AML-193 (cell line): ENCODE measurements at regions not wholly inside any gene's neighbourhood (a gene's known extent, or its start where the extent isn't known, plus 50 kb on each side); places are given as distances from the start of the nearest gene placed in this dataset.

Experiments used
- DNase-seq, 2 experiments: peaks; one replicate each; lab custom pipeline; 2025; lab: John Stamatoyannopoulos, UW

GRCh38 chr18:39799006-39799405, 2156.0 kb upstream of the PIK3C3 start:
- no peak for DNase-seq

DNA sequence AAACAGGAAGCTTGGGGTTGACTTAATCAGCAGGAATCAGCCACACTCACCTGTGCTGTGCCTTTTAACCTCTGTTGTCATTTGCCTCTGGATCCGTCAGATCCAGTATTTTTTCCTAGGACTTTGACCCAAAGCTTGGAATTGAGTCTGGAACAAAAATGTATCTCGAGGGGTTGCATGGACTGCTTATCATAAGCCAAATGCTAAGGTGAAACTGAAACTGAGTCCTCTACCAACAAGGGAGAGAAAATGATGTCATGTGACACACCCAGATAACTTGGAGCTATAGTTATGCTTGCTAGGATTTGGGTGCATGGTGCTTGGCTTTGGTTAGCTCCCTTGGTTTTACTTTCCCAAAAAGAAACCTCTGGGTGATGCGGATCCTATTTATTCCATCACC, 2158.6 kb upstream of the PIK3C3 start:
- no peak for DNase-seq

GRCh38 chr18:39795350-39795749, 2159.7 kb upstream of the PIK3C3 start:
- DNase-seq = no peak

DNA sequence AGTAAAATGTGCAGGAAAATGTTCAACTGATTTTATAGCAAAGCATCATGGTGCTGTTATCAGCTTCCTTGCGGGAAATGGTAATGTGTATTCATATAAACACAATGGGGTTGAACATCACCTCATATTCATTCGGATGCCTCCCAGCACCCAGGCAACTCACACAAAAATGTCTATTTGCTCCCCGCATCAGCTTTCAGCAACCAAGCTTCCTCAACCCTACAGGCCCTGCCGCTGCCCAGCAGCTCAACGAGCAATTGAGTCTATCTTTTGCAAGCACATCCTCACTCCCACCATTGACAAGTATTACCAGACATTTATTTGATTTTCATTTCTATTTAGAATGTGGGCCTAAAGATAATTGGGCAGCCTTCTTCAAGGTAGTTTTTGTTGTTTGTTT, 2161.4 kb upstream of the PIK3C3 start:
- no peak for DNase-seq

- DNase-seq = no peak
Measured at GRCh38 chr18:39788383-39788782, 2166.7 kb upstream of the PIK3C3 start.

DNA sequence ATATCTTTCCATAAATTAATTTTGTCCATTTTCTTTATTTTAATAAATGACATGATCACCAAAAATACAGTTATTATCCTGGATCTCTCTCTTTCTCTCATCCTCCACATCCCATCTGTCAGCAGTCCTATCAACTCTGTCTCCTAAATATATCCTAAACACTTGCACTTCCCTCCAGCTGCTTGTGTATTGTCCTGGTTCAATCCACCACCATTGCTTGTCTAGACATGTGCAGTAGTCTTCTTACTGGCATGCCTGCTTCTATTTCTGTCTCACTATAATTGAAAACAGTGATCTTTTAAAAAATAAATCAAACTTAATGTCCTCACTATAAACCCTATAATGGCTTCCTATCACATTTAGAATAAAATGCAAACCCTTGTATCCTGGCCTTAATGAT, 2168.6 kb upstream of the PIK3C3 start:
- DNase-seq = no peak

DNA sequence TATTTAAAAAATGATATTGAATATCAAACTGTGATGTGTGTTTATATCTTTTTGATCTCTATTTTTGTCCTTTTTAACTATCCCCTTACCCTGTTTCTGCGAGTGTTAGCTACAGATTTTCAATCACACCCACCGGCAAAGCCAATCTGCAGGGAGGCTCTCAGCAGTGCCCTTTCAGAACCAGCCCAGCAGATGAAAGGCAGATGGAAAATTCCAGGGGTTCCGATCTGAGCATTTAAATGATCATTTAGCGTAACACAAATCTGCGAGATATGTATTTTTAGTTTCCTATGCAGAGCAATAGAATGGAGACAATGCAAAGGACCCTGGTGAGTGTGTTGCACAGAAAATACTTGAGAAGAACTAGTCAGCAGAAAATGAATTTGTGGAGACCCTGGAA, 2170.5 kb upstream of the PIK3C3 start:
- DNase-seq = no peak

DNA sequence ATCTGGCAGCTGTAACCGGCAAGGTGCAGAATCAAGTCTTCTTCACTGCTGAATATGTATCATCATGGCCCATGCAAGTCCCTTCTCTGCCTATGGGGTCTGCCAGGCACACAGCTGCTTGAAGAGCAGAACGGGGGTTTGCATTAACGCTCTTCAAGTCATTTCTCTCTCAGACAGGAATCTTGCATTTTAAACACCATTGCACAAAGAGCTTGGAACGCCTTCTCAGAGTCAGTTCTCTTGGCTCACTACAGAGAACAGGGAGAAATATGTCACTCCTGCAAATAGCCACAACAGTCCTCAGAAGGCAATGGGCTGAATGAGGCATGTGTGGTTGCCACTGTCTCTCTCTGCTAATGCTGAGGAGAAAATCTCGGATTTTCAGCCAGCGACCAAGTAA, 2173.5 kb upstream of the PIK3C3 start:
- DNase-seq = no peak

- no peak for DNase-seq
Measured at GRCh38 chr18:39780774-39781173, 2174.3 kb upstream of the PIK3C3 start.

- DNase-seq = no peak
Measured at GRCh38 chr18:39779926-39780325, 2175.1 kb upstream of the PIK3C3 start.

DNA sequence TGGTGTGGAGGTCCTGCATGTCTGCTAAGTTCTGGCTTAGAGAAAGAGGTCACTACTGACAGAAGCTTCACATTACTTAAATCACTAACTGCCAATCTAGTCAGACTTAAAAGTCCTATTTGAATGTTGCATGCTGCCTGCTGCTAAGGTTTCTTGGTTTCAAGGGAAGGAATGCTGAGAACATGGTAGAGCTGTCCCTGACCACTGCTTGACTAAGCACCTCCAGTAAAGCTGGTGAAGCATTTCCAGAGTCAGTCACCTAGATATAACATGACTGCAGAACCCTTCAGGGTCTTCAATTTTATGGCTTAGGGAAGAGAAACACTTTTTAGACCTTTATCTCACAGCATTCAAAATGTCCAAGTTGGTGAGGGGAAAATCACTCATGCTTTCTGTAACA, 2178.3 kb upstream of the PIK3C3 start:
- DNase-seq = no peak

DNA sequence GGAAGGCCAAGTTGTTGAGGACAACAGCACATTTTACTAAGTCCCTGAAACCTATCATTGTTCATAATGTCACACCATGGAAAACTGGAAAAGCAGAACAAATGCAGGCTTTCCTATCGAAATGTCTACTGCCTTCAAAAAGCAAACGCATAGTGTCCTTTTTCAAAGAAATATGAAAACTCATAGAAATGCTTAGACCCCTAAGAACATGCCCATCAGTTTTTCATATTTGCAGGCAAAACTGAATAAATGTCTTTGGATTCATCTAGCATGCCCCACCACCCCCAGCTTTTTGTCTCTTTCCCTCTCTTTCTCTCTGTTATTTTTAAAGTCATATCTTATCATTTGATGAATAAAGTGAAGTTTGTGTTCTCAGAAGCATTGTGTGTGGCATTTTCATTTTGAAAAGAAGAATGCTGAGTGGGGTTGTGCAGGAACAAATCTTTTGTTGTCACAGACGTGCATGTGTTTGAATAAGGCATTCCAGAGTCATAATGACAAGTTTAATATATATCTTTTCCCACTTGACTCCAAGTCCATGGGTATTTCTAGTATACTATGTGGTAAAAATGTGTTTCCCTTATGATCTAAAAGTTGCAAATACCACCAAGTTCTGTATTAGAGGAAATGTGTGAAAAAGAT, 2180.0 kb upstream of the PIK3C3 start:
- DNase-seq = no peak

DNA sequence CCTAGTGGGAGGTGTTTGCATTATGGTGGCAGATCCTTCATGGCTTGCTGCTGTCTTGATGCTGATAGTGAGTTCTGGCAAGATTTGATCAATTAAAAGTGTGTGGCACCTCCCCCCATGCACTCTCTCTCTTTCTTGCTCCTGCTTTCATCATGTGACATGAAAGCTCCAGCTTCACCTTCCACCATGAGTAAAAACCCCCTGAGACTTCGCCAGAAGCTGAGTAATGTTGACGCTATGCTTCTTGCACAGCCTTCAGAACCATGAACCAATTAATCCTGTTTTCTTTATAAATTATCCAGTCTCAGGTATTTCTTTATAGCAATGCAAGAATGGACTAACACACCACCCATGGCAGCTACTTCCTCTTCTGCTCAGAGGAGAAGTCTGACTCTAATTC, 2181.4 kb upstream of the PIK3C3 start:
- no peak for DNase-seq

DNA sequence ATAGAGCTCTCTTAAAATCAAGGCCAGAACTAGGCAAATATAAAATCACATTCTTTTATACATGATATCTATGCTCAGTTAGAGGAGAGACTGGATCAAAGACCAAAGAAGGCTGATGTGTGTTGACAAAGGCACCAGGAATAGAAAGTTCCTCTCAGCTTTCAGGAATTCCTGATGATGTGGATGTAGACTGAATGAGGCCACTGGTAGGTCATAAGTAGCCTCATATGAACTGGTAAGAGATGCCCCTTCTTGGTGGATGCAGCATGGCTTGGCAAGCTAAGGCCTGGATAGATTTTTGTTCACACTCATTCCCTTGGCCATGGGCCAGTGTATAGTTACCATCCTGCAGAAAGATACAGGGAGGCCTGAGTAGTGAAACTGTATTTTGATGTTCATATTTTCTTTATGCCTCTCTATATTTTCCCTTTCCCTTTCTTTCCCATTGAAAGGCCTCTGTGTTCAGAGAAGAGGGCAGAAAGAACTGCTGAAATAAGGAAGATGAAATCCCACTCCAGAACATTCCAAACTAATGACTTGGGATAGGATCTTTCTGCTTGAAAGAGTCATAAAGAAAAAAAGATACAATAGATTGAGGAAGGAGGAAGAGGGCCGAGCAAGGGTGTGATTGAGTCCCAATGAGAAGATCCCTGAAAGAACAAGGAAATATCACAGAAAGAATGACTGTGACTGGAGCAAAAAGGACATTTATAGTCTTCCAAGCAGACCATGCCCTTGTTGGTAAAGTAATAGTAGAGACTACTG, 2182.7 kb upstream of the PIK3C3 start:
- no peak for DNase-seq

DNA sequence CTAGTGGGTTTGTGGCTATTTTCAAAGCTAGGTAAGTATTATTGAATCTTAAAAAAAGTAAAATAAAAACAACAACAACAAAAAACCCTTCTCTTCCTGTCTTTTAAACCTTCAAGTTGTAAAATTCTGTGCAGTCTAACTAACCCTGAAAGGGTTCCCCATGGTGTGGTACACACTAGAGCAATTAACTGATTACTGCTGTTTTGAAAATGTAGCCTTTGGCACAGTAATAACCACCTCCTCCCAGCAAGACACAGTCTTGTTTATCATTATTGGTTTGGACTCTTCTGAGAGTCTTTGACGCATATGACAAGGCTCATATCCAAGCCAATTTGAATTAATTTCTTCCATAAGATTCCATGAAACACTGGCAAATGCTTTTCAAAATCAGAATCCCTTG, 2184.6 kb upstream of the PIK3C3 start:
- no peak for DNase-seq

DNA sequence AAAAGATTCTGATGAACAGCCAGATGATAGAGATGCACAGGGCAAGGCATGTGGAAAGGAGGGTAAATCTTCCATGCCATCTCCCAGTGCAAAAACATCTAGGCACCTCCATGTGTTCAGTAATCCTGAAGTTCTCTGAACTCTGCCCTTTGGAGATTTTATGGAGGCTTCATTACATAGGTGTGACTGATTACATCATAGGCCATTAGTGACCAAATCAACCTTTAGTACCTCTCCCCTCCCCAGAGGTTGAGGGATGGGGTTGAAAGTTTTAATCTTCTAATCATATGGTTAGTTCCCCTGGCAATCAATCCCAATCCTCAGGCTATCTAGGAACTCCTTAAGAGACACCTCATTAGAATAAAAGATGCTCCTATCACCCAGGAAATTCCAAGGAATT, 2190.2 kb upstream of the PIK3C3 start:
- no peak for DNase-seq

- no peak for DNase-seq
Measured at GRCh38 chr18:39761273-39761672, 2193.8 kb upstream of the PIK3C3 start.

GRCh38 chr18:39759926-39760325, 2194.3 kb upstream of the CELF4 start:
- no peak for DNase-seq

DNA sequence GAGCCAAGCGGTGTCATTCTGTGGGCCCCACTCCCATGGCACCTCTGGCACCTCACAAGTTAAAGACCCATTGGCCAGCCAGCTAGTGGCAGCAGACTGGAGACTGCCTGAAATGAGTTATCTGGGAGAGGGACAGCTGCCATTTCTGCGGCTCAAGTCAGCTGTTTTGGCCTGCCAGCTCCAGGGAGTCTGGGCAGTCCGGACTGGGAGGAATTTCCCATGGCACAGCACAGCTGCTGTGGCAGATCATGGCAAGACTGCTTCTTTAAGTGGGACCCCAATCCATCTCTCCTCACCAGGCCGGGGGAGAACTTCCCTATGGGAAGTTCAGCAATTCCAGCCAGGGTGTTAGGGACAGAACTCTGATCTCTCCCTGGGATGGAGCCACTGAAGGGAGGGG, 2187.6 kb upstream of the CELF4 start:
- no peak for DNase-seq

- DNase-seq = no peak
Measured at GRCh38 chr18:39752351-39752750, 2186.8 kb upstream of the CELF4 start.

- DNase-seq = no peak
Measured at GRCh38 chr18:39751921-39752320, 2186.3 kb upstream of the CELF4 start.

- no peak for DNase-seq
Measured at GRCh38 chr18:39751161-39751560, 2185.6 kb upstream of the CELF4 start.

- DNase-seq = no peak
Measured at GRCh38 chr18:39749154-39749553, 2183.6 kb upstream of the CELF4 start.

GRCh38 chr18:39748727-39749126, 2183.1 kb upstream of the CELF4 start:
- no peak for DNase-seq
